Stimulated activated CD4-positive, alpha-beta T cell treated with anti-CD3 and anti-CD28 coated beads, Interleukin-1b, Interleukin-23, amount 100 ng/mL, for 4 hours (primary cell): ENCODE measurements at regions not wholly inside any gene's neighbourhood (a gene's known extent, or its start where the extent isn't known, plus 50 kb on each side); places are given as distances from the start of the nearest gene placed in this dataset.

Experiments used
- DNase-seq, 2 donors: peaks; one replicate each; pipeline ENCODE4 v3.0.0-alpha.2; 2020; ENCODE audit warnings: low read depth in 2 of 2

GRCh38 chr12:107632246-107632645, 53.4 kb upstream of the PWP1 start:
- DNase-seq, result no peak

- no peak for DNase-seq
Observed at GRCh38 chr12:107634530-107634929, 51.1 kb upstream of the PWP1 start.

GRCh38 chr12:107635139-107635538, 50.5 kb upstream of the PWP1 start:
- no peak for DNase-seq
